ENCODE measurements at regions not wholly inside any gene's neighbourhood (a gene's known extent, or its start where the extent isn't known, plus 50 kb on each side); places are given as distances from the start of the nearest gene placed in this dataset.

DNA sequence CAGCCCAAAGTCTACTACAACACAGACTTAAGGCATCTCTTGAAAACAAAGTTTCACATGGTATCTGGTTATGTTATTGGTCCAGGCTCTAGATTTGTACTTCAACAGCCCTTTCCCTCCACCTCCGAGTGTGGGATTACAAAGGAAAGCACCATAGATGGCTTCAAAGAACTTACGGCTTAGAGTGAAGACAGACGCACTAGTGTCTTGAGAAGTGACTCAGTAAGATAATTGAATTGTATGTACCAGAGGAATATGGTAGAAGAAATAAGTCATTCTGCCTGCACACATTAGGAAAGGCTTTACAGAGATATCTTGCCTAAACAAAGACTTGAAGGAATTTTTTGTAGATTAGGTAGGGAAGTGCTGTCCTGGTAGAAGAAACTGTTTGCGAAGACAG is 392.3 kb upstream of the TNP1 start:
- TF ChIP-seq, protein P1, sequence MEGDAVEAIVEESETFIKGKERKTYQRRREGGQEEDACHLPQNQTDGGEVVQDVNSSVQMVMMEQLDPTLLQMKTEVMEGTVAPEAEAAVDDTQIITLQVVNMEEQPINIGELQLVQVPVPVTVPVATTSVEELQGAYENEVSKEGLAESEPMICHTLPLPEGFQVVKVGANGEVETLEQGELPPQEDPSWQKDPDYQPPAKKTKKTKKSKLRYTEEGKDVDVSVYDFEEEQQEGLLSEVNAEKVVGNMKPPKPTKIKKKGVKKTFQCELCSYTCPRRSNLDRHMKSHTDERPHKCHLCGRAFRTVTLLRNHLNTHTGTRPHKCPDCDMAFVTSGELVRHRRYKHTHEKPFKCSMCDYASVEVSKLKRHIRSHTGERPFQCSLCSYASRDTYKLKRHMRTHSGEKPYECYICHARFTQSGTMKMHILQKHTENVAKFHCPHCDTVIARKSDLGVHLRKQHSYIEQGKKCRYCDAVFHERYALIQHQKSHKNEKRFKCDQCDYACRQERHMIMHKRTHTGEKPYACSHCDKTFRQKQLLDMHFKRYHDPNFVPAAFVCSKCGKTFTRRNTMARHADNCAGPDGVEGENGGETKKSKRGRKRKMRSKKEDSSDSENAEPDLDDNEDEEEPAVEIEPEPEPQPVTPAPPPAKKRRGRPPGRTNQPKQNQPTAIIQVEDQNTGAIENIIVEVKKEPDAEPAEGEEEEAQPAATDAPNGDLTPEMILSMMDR (IDR thresholded peaks at IDR 0.05; ENCODE audit: insufficient read depth, low read depth, low read length), result no peak
- no peak for TF ChIP-seq EZH2 (IDR thresholded peaks at IDR 0.05; ENCODE audit: insufficient read depth, low read length)
